K562 (cell line): ENCODE measurements at regions not wholly inside any gene's neighbourhood (a gene's known extent, or its start where the extent isn't known, plus 50 kb on each side); places are given as distances from the start of the nearest gene placed in this dataset.

ENCODE experiments used
- ATAC-seq: fragments of 200-7000 bp; cut with Tn5 transposase; 3 replicates; pipeline ENCODE4 v1.9.1; 2020; ENCODE audit warnings: moderate library complexity
- BruUV-seq: library from RNA; stranded (reverse); fragments of 400-500 nt; replicated peaks from 2 replicates; lab custom pipeline; 2021; lab: Mats Ljungman, UMichigan
- CTCF ChIA-PET: fragments of 300-600 bp; formaldehyde crosslinking; extraction: SDS; loops from one replicate; lab custom pipeline; 2021; ENCODE audit warnings: low intra/inter-chr PET ratio; lab: Yijun Ruan, JAX
- POLR2A ChIA-PET: fragments of 300-600, 350-650 bp; sonication (Branson Sonifier 250); formaldehyde crosslinking; extraction: SDS; loops from one replicate; lab custom pipeline; 2021; ENCODE audit warnings: antibody characterized with exemption, inconsistent platforms; lab: Yijun Ruan, JAX
- DNase-seq, 4 experiments: peaks; one replicate each; pipeline versions ENCODE4 v3.0.0 to v3.0.0-alpha.2; 2011 to 2018; ENCODE audit warnings: low spot score in 3 of 4, mixed read lengths in 3 of 4; ENCODE audit errors: extremely low read depth in 1 of 4
- FAIRE-seq: peaks from 2 replicates; lab custom pipeline; 2011; peaks lifted over from hg19 to GRCh38; lab: Jason Lieb, UNC
- H2AFZ ChIP-seq: 2 replicates; pipeline ENCODE4 v1.6.0; 2011; ENCODE audit warnings: low read depth, low read length, control low read depth, inconsistent platforms
- H3K27ac ChIP-seq: fragments of 200-600 bp; 3 replicates; pipeline ENCODE4 v1.8.0; 2011; ENCODE audit warnings: low read depth, mild to moderate bottlenecking, control low read depth, inconsistent platforms, low read length, moderate library complexity, mixed read lengths; ENCODE audit errors: extremely low read depth
- H3K27me3 ChIP-seq, 2 experiments: fragments of 300-600 bp in 1 of 2; 2 replicates in 1 of 2; 3 replicates in 1 of 2; pipeline versions ENCODE4 v1.6.0 to v1.8.0; 2011; ENCODE audit warnings: inconsistent platforms in 2 of 2, low read length in 2 of 2, mild to moderate bottlenecking in 1 of 2, mixed read lengths in 1 of 2, moderate library complexity in 1 of 2; ENCODE audit not compliant: control insufficient read depth in 2 of 2, insufficient read depth in 2 of 2
- H3K36me3 ChIP-seq: fragments of 300-600 bp; 3 replicates; pipeline ENCODE4 v1.8.0; 2011; ENCODE audit warnings: mild to moderate bottlenecking, low read length, inconsistent platforms; ENCODE audit not compliant: control insufficient read depth, insufficient read depth
- H3K4me1 ChIP-seq, 2 experiments: fragments of 200-600 bp in 1 of 2; replicated peaks in 1 of 2; 2 replicates in 1 of 2; 3 replicates in 1 of 2; pipeline versions ENCODE4 v1.5.1 to v1.8.0; 2011; ENCODE audit warnings: inconsistent platforms in 2 of 2, low read length in 2 of 2, mild to moderate bottlenecking in 1 of 2, mixed read lengths in 1 of 2, moderate library complexity in 1 of 2; ENCODE audit not compliant: control insufficient read depth in 2 of 2, insufficient read depth in 2 of 2
- H3K4me2 ChIP-seq: 2 replicates; pipeline ENCODE4 v1.6.1; 2011; ENCODE audit warnings: low read length, control low read depth, inconsistent platforms, mixed read lengths; ENCODE audit not compliant: insufficient read depth
- H3K4me3 ChIP-seq: fragments of 200-600 bp; sonication (generic), shearing (Covaris generic); 2 replicates; pipeline ENCODE4 v1.5.1; 2016; ENCODE audit warnings: control low read depth, inconsistent platforms
- H3K79me2 ChIP-seq: fragments of 200-600 bp; 3 replicates; pipeline ENCODE4 v1.8.0; 2011; ENCODE audit warnings: low read length, inconsistent platforms; ENCODE audit not compliant: control insufficient read depth, insufficient read depth
- H3K9ac ChIP-seq, 2 experiments: 2 replicates each; pipeline versions ENCODE4 v1.6.0 to v1.6.1; 2011; ENCODE audit warnings: low read depth in 2 of 2, low read length in 2 of 2, control low read depth in 1 of 2, inconsistent platforms in 1 of 2, mild to moderate bottlenecking in 1 of 2, mixed read lengths in 1 of 2; ENCODE audit not compliant: insufficient read depth in 1 of 2
- H3K9me1 ChIP-seq: one replicate; pipeline ENCODE4 v1.6.0; 2011; ENCODE audit warnings: inconsistent platforms, mild to moderate bottlenecking, low read length, moderate library complexity; ENCODE audit not compliant: control insufficient read depth, insufficient read depth
- H3K9me3 ChIP-seq: replicated peaks from 2 replicates; pipeline ENCODE4 v1.5.1; 2011; ENCODE audit warnings: low read depth, low read length, inconsistent platforms; ENCODE audit not compliant: control insufficient read depth, insufficient read depth
- H4K20me1 ChIP-seq: replicated peaks from 2 replicates; pipeline ENCODE4 v1.6.1; 2011; ENCODE audit warnings: low read length, inconsistent platforms, mixed read lengths; ENCODE audit not compliant: control insufficient read depth, insufficient read depth
- CBFA2T2 ChIP-seq: fragments of 450-650 bp; conservative IDR thresholded peaks from 2 replicates; pipeline ENCODE4 v1.6.1; 2017; ENCODE audit warnings: mild to moderate bottlenecking
- DNMT1 ChIP-seq: fragments of 450-650 bp; IDR thresholded peaks from 2 replicates; pipeline ENCODE4 v1.6.1; 2016; ENCODE audit warnings: antibody characterized with exemption, mild to moderate bottlenecking
- KDM1A ChIP-seq, 2 experiments: fragments of 450-650 bp; IDR thresholded peaks; 2 replicates each; pipeline ENCODE4 v1.6.1; 2016; ENCODE audit warnings: mild to moderate bottlenecking in 2 of 2
- MYNN ChIP-seq, 2 experiments: sonication (generic); formaldehyde crosslinking in 1 of 2; IDR thresholded peaks; 2 replicates each; pipeline versions ENCODE4 v1.5.0 to v1.6.1; 2016 to 2020; ENCODE audit warnings: antibody characterized with exemption in 1 of 2, missing genetic modification reagents in 1 of 2
- SMC3 ChIP-seq: conservative IDR thresholded peaks from 2 replicates; pipeline ENCODE4 v1.6.1; 2011; ENCODE audit warnings: low read depth, low read length, improper control_type of control experiment; ENCODE audit not compliant: insufficient read depth
- ZBTB8A ChIP-seq: fragments of 450-650 bp; IDR thresholded peaks from 2 replicates; pipeline ENCODE4 v1.6.1; 2018; ENCODE audit warnings: mild to moderate bottlenecking, moderate library complexity; ENCODE audit not compliant: partially characterized antibody
- ZNF121 ChIP-seq: sonication (generic); formaldehyde crosslinking; conservative IDR thresholded peaks from 2 replicates; pipeline ENCODE4 v1.8.0; 2022; ENCODE audit warnings: missing genetic modification reagents
- ZNF146 ChIP-seq: IDR thresholded peaks from one replicate; pipeline ENCODE4 v1.6.1; 2018; ENCODE audit warnings: missing compliant biosample characterization; ENCODE audit not compliant: unreplicated experiment
- ZNF384 ChIP-seq: IDR thresholded peaks from 2 replicates; pipeline ENCODE4 v1.6.1; 2012; ENCODE audit warnings: low read depth, low read length, improper control_type of control experiment
- ZNF561 ChIP-seq: fragments of 450-650 bp; formaldehyde crosslinking; conservative IDR thresholded peaks from 2 replicates; pipeline ENCODE4 v1.4.0; 2020; ENCODE audit warnings: mild to moderate bottlenecking, moderate library complexity
- WGBS: fragments of 100-300 bp; shearing (Covaris generic); methylation state at CpG from one replicate; pipeline ENCODE4 v1.1.6; 2016; ENCODE audit warnings: low coverage, mixed read lengths; ENCODE audit not compliant: insufficient coverage; ENCODE audit errors: missing lambda C conversion rate; 5-methylcytosine and 5-hydroxymethylcytosine counted together
- in situ Hi-C: fragments of 300-500 bp; cut with MboI; formaldehyde crosslinking; loops from 4 replicates; pipeline ENCODE4 v1.15.0; 2018; ENCODE audit warnings: inconsistent platforms, mixed read lengths
- intact Hi-C: fragments of 100-400 bp; cut with micrococcal nuclease; formaldehyde crosslinking; loops from 2 replicates; pipeline ENCODE4 v1.14.2; 2022
- TF ChIP-seq, protein P1 (sequence below), 2 experiments: fragments of 150-350 bp in 1 of 2; IDR thresholded peaks; 2 replicates each; pipeline ENCODE4 v1.6.1; 2012 to 2016; ENCODE audit warnings: low read depth in 2 of 2, low read length in 2 of 2, mild to moderate bottlenecking in 1 of 2, moderate library complexity in 1 of 2
- TF ChIP-seq, protein P2 (sequence below), 2 experiments: fragments of 450-650 bp in 1 of 2; sonication (generic) in 1 of 2; formaldehyde crosslinking; conservative IDR thresholded peaks; 2 replicates each; pipeline versions ENCODE4 v1.4.0 to v1.8.1; 2020 to 2022; ENCODE audit warnings: mild to moderate bottlenecking in 1 of 2, missing genetic modification reagents in 1 of 2
- TF ChIP-seq, protein P3 (sequence below): sonication (generic); formaldehyde crosslinking; IDR thresholded peaks from 2 replicates; pipeline ENCODE4 v1.8.1; 2022; ENCODE audit warnings: missing genetic modification reagents

DNA sequence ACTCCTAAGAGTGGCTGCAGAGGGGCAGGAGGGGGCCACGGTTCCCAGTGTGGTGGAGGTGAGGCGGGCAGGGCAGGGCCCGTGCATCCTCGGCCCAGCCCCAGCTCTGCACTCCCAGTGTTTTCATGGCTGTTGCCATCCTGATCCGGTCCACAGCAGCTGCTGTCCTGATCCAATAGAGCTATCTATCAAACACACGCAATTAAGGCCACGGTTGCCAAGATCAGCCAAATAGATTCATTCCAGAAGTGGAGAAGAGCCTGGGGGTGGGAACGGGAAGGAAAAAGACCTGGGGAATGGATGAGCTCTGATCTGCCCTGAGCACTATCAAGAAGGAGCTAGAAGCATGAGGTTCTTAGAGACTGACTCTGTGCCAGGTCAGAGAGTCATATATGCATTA, 160.9 kb upstream of the SYT13 start:
- WGBS = 0% methylated on average over 8 of the region's 8 CpGs
- POLR2A ChIA-PET = interaction anchor here (0.7 kb wide), 1 partner anchor 212 kb away, joined by 3 read pairs; no protein-coding TSS in a partner anchor
- CTCF ChIA-PET = no interaction called here
- peaks cover 3 to 19% of the 10 kb centered on the region in 2 experiments; a peak in 3 of 5 replicates for H3K27me3 ChIP-seq
- H3K27ac ChIP-seq = no peak overlapping the region
- DNase-seq = no peak
- H3K9me1 ChIP-seq = no peaks in the 10 kb centered on the region
- no peak overlapping the region for H2AFZ ChIP-seq
- H3K36me3 ChIP-seq = no peaks in the 10 kb centered on the region
- H3K9me3 ChIP-seq = no peaks in the 10 kb centered on the region
- no peaks in the 10 kb centered on the region; the same call in 1 of the 2 replicates for H4K20me1 ChIP-seq
- in situ Hi-C loops (no loop called here), intact Hi-C loops (no loop called here)
- no TSS peak for BruUV-seq
- no peak for ATAC-seq
- H3K4me3 ChIP-seq = no peak overlapping the region
- no peak overlapping the region for H3K9ac ChIP-seq
- no peak overlapping the region for H3K4me2 ChIP-seq
- H3K4me1 ChIP-seq = no peaks in the 10 kb centered on the region
- H3K79me2 ChIP-seq = no peaks in the 10 kb centered on the region
- no peak for FAIRE-seq
- TF ChIP-seq ZNF121 (CRISPR knock-in tag) = no peak
- no peak for TF ChIP-seq MYNN (IDR thresholded peaks at IDR 0.05)
- TF ChIP-seq MYNN (CRISPR knock-in tag; IDR thresholded peaks at IDR 0.05) = no peak
- no peak for TF ChIP-seq ZBTB8A
- TF ChIP-seq ZNF146 (CRISPR knock-in tag) = no peak
- no peak for TF ChIP-seq DNMT1
- TF ChIP-seq, protein P1, sequence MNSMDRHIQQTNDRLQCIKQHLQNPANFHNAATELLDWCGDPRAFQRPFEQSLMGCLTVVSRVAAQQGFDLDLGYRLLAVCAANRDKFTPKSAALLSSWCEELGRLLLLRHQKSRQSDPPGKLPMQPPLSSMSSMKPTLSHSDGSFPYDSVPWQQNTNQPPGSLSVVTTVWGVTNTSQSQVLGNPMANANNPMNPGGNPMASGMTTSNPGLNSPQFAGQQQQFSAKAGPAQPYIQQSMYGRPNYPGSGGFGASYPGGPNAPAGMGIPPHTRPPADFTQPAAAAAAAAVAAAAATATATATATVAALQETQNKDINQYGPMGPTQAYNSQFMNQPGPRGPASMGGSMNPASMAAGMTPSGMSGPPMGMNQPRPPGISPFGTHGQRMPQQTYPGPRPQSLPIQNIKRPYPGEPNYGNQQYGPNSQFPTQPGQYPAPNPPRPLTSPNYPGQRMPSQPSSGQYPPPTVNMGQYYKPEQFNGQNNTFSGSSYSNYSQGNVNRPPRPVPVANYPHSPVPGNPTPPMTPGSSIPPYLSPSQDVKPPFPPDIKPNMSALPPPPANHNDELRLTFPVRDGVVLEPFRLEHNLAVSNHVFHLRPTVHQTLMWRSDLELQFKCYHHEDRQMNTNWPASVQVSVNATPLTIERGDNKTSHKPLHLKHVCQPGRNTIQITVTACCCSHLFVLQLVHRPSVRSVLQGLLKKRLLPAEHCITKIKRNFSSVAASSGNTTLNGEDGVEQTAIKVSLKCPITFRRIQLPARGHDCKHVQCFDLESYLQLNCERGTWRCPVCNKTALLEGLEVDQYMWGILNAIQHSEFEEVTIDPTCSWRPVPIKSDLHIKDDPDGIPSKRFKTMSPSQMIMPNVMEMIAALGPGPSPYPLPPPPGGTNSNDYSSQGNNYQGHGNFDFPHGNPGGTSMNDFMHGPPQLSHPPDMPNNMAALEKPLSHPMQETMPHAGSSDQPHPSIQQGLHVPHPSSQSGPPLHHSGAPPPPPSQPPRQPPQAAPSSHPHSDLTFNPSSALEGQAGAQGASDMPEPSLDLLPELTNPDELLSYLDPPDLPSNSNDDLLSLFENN (IDR thresholded peaks at IDR 0.05; ENCODE audit: low read depth in 2 of 2, low read length in 2 of 2) = no peak
- no peak for TF ChIP-seq KDM1A (IDR thresholded peaks at IDR 0.05)
- TF ChIP-seq CBFA2T2 = no peak
- TF ChIP-seq ZNF561 = no peak
- TF ChIP-seq, protein P2, sequence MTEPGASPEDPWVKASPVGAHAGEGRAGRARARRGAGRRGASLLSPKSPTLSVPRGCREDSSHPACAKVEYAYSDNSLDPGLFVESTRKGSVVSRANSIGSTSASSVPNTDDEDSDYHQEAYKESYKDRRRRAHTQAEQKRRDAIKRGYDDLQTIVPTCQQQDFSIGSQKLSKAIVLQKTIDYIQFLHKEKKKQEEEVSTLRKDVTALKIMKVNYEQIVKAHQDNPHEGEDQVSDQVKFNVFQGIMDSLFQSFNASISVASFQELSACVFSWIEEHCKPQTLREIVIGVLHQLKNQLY (CRISPR knock-in tag; conservative IDR thresholded peaks at IDR 0.05) = no peak
- TF ChIP-seq ZNF384 = no peak
- TF ChIP-seq, protein P3, sequence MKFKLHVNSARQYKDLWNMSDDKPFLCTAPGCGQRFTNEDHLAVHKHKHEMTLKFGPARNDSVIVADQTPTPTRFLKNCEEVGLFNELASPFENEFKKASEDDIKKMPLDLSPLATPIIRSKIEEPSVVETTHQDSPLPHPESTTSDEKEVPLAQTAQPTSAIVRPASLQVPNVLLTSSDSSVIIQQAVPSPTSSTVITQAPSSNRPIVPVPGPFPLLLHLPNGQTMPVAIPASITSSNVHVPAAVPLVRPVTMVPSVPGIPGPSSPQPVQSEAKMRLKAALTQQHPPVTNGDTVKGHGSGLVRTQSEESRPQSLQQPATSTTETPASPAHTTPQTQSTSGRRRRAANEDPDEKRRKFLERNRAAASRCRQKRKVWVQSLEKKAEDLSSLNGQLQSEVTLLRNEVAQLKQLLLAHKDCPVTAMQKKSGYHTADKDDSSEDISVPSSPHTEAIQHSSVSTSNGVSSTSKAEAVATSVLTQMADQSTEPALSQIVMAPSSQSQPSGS (CRISPR knock-in tag) = no peak
- no peak for TF ChIP-seq SMC3
